WERI-Rb-1 (cell line): ENCODE measurements at regions not wholly inside any gene's neighbourhood (a gene's known extent, or its start where the extent isn't known, plus 50 kb on each side); places are given as distances from the start of the nearest gene placed in this dataset.

Experiments
- DNase-seq: peaks from one replicate; pipeline ENCODE4 v3.0.0-alpha.2; 2020
- H3K27ac ChIP-seq: fragments of 250-450 bp; sonication (Bioruptor Pico); 2 replicates; pipeline ENCODE4 v1.5.1; 2020; ENCODE audit warnings: mild to moderate bottlenecking, moderate library complexity
- H3K27me3 ChIP-seq: fragments of 250-450 bp; sonication (Bioruptor Pico); 2 replicates; pipeline ENCODE4 v1.5.1; 2021; ENCODE audit warnings: mild to moderate bottlenecking, low read depth, moderate library complexity; ENCODE audit not compliant: insufficient read depth, severe bottlenecking
- H3K36me3 ChIP-seq: fragments of 250-450 bp; sonication (Bioruptor Pico); 2 replicates; pipeline ENCODE4 v1.5.1; 2020; ENCODE audit warnings: mild to moderate bottlenecking, moderate library complexity
- H3K4me3 ChIP-seq: 2 replicates; pipeline ENCODE4 v1.5.1; 2011; ENCODE audit warnings: low read depth, mild to moderate bottlenecking, control low read depth, low read length
- H3K9me3 ChIP-seq: fragments of 250-450 bp; sonication (Bioruptor Pico); 2 replicates; pipeline ENCODE4 v1.5.1; 2021; ENCODE audit warnings: mild to moderate bottlenecking, moderate library complexity; ENCODE audit not compliant: severe bottlenecking
- CTCF ChIP-seq: IDR thresholded peaks from 2 replicates; pipeline ENCODE4 v1.5.1; 2011; ENCODE audit warnings: low read depth, mild to moderate bottlenecking, control low read depth, inconsistent platforms, low read length

- H3K9me3 ChIP-seq: peaks cover 6% of the 10 kb centered on the region
- no peaks in the 10 kb centered on the region for H3K36me3 ChIP-seq
- H3K27me3 ChIP-seq: peaks cover 87% of the 10 kb centered on the region
- no peak overlapping the region for H3K4me3 ChIP-seq
- no peak for DNase-seq
- H3K27ac ChIP-seq: no peak overlapping the region
- no peak for TF ChIP-seq CTCF
Observed at GRCh38 chr9:109585796-109586195, 87.7 kb upstream of the PTPN3 start.

DNA sequence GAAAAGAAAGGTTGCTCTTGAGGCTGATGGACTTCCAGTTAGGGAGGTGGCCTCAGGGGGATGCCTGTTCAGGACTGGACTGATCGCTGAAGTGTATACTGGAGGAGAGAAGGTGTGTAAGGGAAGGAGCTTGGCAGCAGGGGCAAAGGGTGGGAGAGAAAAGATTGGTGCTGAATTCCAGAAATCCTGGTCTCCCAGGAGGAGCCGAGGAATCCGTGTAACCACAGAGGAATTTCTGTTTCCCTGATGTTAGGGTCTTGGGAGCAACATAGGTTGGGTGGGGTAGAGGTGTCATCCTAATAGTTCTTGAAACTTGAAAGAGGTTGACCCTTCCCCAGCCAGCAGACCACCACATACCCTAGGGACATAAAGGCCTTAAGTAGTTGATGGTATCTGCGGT, 88.9 kb upstream of the PTPN3 start:
- Histone ChIP-seq H3K27me3 (peaks cover 87% of the 10 kb centered on the region), H3K9me3 (peaks cover 4% of the 10 kb centered on the region), H3K27ac (no peak overlapping the region), H3K36me3 (no peaks in the 10 kb centered on the region), H3K4me3 (no peak overlapping the region)
- TF ChIP-seq CTCF: no peak
- DNase-seq: no peak

GRCh38 chr9:109588415-109588814, 90.3 kb upstream of the PTPN3 start:
- peaks cover 86% of the 10 kb centered on the region for H3K27me3 ChIP-seq
- H3K9me3 ChIP-seq: peaks cover 4% of the 10 kb centered on the region
- no peak overlapping the region for H3K27ac ChIP-seq
- DNase-seq: no peak
- TF ChIP-seq CTCF: no peak
- no peak overlapping the region for H3K4me3 ChIP-seq
- no peaks in the 10 kb centered on the region for H3K36me3 ChIP-seq

DNA sequence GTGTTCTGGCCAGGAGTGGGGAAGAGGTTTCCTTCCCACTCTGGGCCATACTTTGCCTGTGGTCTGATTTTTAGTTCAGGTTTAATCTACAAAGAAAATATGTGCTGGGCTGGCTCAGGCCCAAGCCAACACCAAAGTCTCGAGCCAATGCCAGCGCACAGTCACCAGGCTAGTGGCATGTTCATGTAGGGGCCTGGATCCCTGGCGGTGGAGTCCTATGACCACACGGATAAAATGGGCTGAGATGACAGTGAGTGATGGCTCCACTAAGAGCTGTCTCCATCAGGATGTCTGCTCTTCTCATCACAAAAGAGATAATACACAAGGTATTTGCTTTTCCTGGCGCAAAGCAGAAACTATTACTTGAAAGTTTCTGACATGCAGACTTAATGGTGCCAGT, 92.9 kb upstream of the PTPN3 start:
- TF ChIP-seq CTCF: no peak
- H3K4me3 ChIP-seq: no peak overlapping the region
- no peaks in the 10 kb centered on the region for H3K36me3 ChIP-seq
- DNase-seq: no peak
- no peak overlapping the region for H3K27ac ChIP-seq
- H3K27me3 ChIP-seq: peaks cover 88% of the 10 kb centered on the region
- peaks cover 4% of the 10 kb centered on the region for H3K9me3 ChIP-seq

DNA sequence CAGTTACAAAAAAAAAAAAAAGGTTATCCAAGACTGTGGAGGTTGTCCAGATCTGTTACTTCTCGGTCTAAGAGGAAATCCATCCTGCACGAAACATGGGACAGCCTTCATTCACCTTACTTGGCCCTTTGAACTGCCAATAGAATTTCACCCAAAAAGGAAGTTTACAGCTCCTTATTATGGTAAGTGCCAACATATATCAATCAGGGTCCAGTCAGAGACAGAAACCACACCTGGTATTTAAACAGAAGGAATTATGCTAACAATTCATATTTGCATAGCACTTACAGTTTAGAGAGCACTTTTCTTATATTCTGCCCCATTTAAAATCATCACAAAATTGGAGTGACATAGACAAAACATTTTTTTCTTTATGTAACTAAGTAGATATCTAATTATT, 93.6 kb upstream of the PTPN3 start:
- DNase-seq: no peak
- Histone ChIP-seq H3K27ac (no peak overlapping the region), H3K4me3 (no peak overlapping the region), H3K9me3 (peaks cover 4% of the 10 kb centered on the region), H3K27me3 (peaks cover 93% of the 10 kb centered on the region), H3K36me3 (no peaks in the 10 kb centered on the region)
- TF ChIP-seq CTCF: no peak

DNA sequence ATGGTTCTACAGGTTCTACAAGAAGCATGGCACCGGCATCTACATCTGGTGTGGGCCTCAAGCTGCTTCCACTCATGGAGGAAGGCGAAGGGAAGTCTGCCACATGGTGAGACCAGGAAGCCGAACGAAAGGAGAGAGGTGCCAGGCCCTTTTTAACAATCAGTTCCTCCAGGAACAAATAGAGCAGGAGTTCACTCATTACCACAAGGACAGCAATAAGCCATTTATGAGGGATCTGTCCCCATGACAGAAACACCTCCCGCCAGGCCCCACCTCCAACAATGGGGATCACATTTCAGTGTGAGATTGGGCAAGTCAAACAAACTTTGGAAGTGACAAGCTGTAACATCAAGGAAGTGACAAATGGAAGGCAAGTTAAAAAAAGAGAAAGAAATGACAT, 95.5 kb upstream of the PTPN3 start:
- no peak for DNase-seq
- no peak for TF ChIP-seq CTCF

More for the DNA sequence above, 95.5 kb upstream of the PTPN3 start:
- H3K9me3 ChIP-seq: peaks cover 4% of the 10 kb centered on the region
- no peaks in the 10 kb centered on the region for H3K36me3 ChIP-seq
- peaks cover 94% of the 10 kb centered on the region for H3K27me3 ChIP-seq
- H3K27ac ChIP-seq: no peak overlapping the region
- no peak overlapping the region for H3K4me3 ChIP-seq
